ENCODE measurements at regions not wholly inside any gene's neighbourhood (a gene's known extent, or its start where the extent isn't known, plus 50 kb on each side); places are given as distances from the start of the nearest gene placed in this dataset.
A peak's percentile ranks its signal among the peaks of the same experiment; 100 is the strongest.
"Not testable (repeated sequence)": the region's sequence is repeated elsewhere in the genome, so short reads cannot be mapped to it uniquely, and the experiment has no call there.

- Histone ChIP-seq H3K9ac (ENCODE audit: low read depth, low read length) (no peak overlapping the region), H3K9me3 (ENCODE audit: control insufficient read depth, insufficient read depth, low read length) (no peaks in the 10 kb centered on the region), H3K4me1 (ENCODE audit: insufficient read depth, low read length) (peaks cover 2% of the 10 kb centered on the region; the same call in 1 of the 2 replicates), H3K36me3 (ENCODE audit: insufficient read depth, low read length) (no peaks in the 10 kb centered on the region)
Measured at GRCh38 chr16:5761592-5761991, 664.0 kb upstream of the EEF2KMT start.

GRCh38 chr16:5758281-5758680 is 660.7 kb upstream of the EEF2KMT start:
- Histone ChIP-seq H3K9me3 (ENCODE audit: control insufficient read depth, insufficient read depth, low read length) (no peaks in the 10 kb centered on the region), H3K36me3 (ENCODE audit: insufficient read depth, low read length) (no peaks in the 10 kb centered on the region), H3K9ac (ENCODE audit: low read depth, low read length) (no peak overlapping the region), H3K4me1 (ENCODE audit: insufficient read depth, low read length) (peaks cover 24% of the 10 kb centered on the region)

- Histone ChIP-seq H3K9ac (ENCODE audit: low read depth, low read length) (no peak overlapping the region), H3K4me1 (ENCODE audit: insufficient read depth, low read length) (peaks cover 37% of the 10 kb centered on the region), H3K9me3 (ENCODE audit: control insufficient read depth, insufficient read depth, low read length) (no peaks in the 10 kb centered on the region), H3K36me3 (ENCODE audit: insufficient read depth, low read length) (no peaks in the 10 kb centered on the region)
Measured at GRCh38 chr16:5756969-5757368, 659.4 kb upstream of the EEF2KMT start.

GRCh38 chr16:5753381-5753780 is 655.8 kb upstream of the EEF2KMT start:
- peak overlapping the region; percentile 44; the same call in 1 of the 2 replicates for H3K9ac ChIP-seq (ENCODE audit: low read depth, low read length)
- H3K4me1 ChIP-seq (ENCODE audit: insufficient read depth, low read length) = peaks cover 43% of the 10 kb centered on the region
- H3K36me3 ChIP-seq (ENCODE audit: insufficient read depth, low read length) = no peaks in the 10 kb centered on the region
- no peaks in the 10 kb centered on the region for H3K9me3 ChIP-seq (ENCODE audit: control insufficient read depth, insufficient read depth, low read length)

- H3K36me3 ChIP-seq (ENCODE audit: insufficient read depth, low read length) = no peaks in the 10 kb centered on the region
- peaks cover 37% of the 10 kb centered on the region for H3K4me1 ChIP-seq (ENCODE audit: insufficient read depth, low read length)
- H3K9me3 ChIP-seq (ENCODE audit: control insufficient read depth, insufficient read depth, low read length) = no peaks in the 10 kb centered on the region
- H3K9ac ChIP-seq (ENCODE audit: low read depth, low read length) = no peak overlapping the region
Measured at GRCh38 chr16:5751216-5751615, 653.6 kb upstream of the EEF2KMT start.

GRCh38 chr16:5750439-5750838 is 652.8 kb upstream of the EEF2KMT start:
- not testable (repeated sequence) for H3K36me3 ChIP-seq (ENCODE audit: insufficient read depth, low read length); H3K9ac ChIP-seq (ENCODE audit: low read depth, low read length); H3K9me3 ChIP-seq (ENCODE audit: control insufficient read depth, insufficient read depth, low read length)
- H3K4me1 ChIP-seq (ENCODE audit: insufficient read depth, low read length) = peaks cover 30% of the 10 kb centered on the region

GRCh38 chr16:5738586-5738985 is 641.0 kb upstream of the EEF2KMT start:
- Histone ChIP-seq H3K9ac (ENCODE audit: low read depth, low read length) (no peak overlapping the region), H3K4me1 (ENCODE audit: insufficient read depth, low read length) (no peaks in the 10 kb centered on the region; the same call in 1 of the 2 replicates), H3K9me3 (ENCODE audit: control insufficient read depth, insufficient read depth, low read length) (peaks cover 5% of the 10 kb centered on the region; the same call in 1 of the 2 replicates), H3K36me3 (ENCODE audit: insufficient read depth, low read length) (no peaks in the 10 kb centered on the region)

- Histone ChIP-seq H3K9me3 (ENCODE audit: control insufficient read depth, insufficient read depth, low read length) (peaks cover 5% of the 10 kb centered on the region; the same call in 1 of the 2 replicates), H3K9ac (ENCODE audit: low read depth, low read length) (no peak overlapping the region), H3K4me1 (ENCODE audit: insufficient read depth, low read length) (no peaks in the 10 kb centered on the region; the same call in 1 of the 2 replicates), H3K36me3 (ENCODE audit: insufficient read depth, low read length) (no peaks in the 10 kb centered on the region)
Measured at GRCh38 chr16:5736209-5736930, 638.8 kb upstream of the EEF2KMT start.

GRCh38 chr16:5735444-5735843 is 637.8 kb upstream of the EEF2KMT start:
- Histone ChIP-seq H3K9me3 (ENCODE audit: control insufficient read depth, insufficient read depth, low read length) (peaks cover 5% of the 10 kb centered on the region; the same call in 1 of the 2 replicates), H3K4me1 (ENCODE audit: insufficient read depth, low read length) (no peaks in the 10 kb centered on the region; the same call in 1 of the 2 replicates), H3K36me3 (ENCODE audit: insufficient read depth, low read length) (no peaks in the 10 kb centered on the region), H3K9ac (ENCODE audit: low read depth, low read length) (no peak overlapping the region)

- Histone ChIP-seq H3K4me1 (ENCODE audit: insufficient read depth, low read length) (no peaks in the 10 kb centered on the region; the same call in 1 of the 2 replicates), H3K36me3 (ENCODE audit: insufficient read depth, low read length) (no peaks in the 10 kb centered on the region), H3K9ac (ENCODE audit: low read depth, low read length) (no peak overlapping the region), H3K9me3 (ENCODE audit: control insufficient read depth, insufficient read depth, low read length) (no peaks in the 10 kb centered on the region)
Measured at GRCh38 chr16:5730783-5731182, 633.2 kb upstream of the EEF2KMT start.

GRCh38 chr16:5722116-5722619 is 624.6 kb upstream of the EEF2KMT start:
- H3K9ac ChIP-seq (ENCODE audit: low read depth, low read length) = no peak overlapping the region
- no peaks in the 10 kb centered on the region for H3K9me3 ChIP-seq (ENCODE audit: control insufficient read depth, insufficient read depth, low read length)
- no peaks in the 10 kb centered on the region for H3K4me1 ChIP-seq (ENCODE audit: insufficient read depth, low read length)
- no peaks in the 10 kb centered on the region for H3K36me3 ChIP-seq (ENCODE audit: insufficient read depth, low read length)

GRCh38 chr16:5715155-5715554 is 617.6 kb upstream of the EEF2KMT start:
- H3K9me3 ChIP-seq (ENCODE audit: control insufficient read depth, insufficient read depth, low read length) = no peaks in the 10 kb centered on the region
- H3K4me1 ChIP-seq (ENCODE audit: insufficient read depth, low read length) = no peaks in the 10 kb centered on the region
- H3K9ac ChIP-seq (ENCODE audit: low read depth, low read length) = no peak overlapping the region
- H3K36me3 ChIP-seq (ENCODE audit: insufficient read depth, low read length) = no peaks in the 10 kb centered on the region

- no peaks in the 10 kb centered on the region for H3K4me1 ChIP-seq (ENCODE audit: insufficient read depth, low read length)
- no peaks in the 10 kb centered on the region for H3K36me3 ChIP-seq (ENCODE audit: insufficient read depth, low read length)
- no peaks in the 10 kb centered on the region for H3K9me3 ChIP-seq (ENCODE audit: control insufficient read depth, insufficient read depth, low read length)
- no peak overlapping the region for H3K9ac ChIP-seq (ENCODE audit: low read depth, low read length)
Measured at GRCh38 chr16:5709889-5710288, 612.3 kb upstream of the EEF2KMT start.

- no peak overlapping the region for H3K9ac ChIP-seq (ENCODE audit: low read depth, low read length)
- H3K9me3 ChIP-seq (ENCODE audit: control insufficient read depth, insufficient read depth, low read length) = peaks cover 10% of the 10 kb centered on the region; the same call in 1 of the 2 replicates
- no peaks in the 10 kb centered on the region for H3K36me3 ChIP-seq (ENCODE audit: insufficient read depth, low read length)
- H3K4me1 ChIP-seq (ENCODE audit: insufficient read depth, low read length) = no peaks in the 10 kb centered on the region
Measured at GRCh38 chr16:5706211-5706610, 608.6 kb upstream of the EEF2KMT start.

- Histone ChIP-seq H3K9me3 (ENCODE audit: control insufficient read depth, insufficient read depth, low read length) (peaks cover 10% of the 10 kb centered on the region; the same call in 1 of the 2 replicates), H3K36me3 (ENCODE audit: insufficient read depth, low read length) (no peaks in the 10 kb centered on the region), H3K9ac (ENCODE audit: low read depth, low read length) (no peak overlapping the region), H3K4me1 (ENCODE audit: insufficient read depth, low read length) (no peaks in the 10 kb centered on the region)
Measured at GRCh38 chr16:5704271-5704670, 606.7 kb upstream of the EEF2KMT start.
